Lower leg skin (tissue), 4 donors: ENCODE measurements at regions not wholly inside any gene's neighbourhood (a gene's known extent, or its start where the extent isn't known, plus 50 kb on each side); places are given as distances from the start of the nearest gene placed in this dataset.

Experiments used
- DNase-seq, 2 donors: peaks; one replicate each; pipeline ENCODE4 v3.0.0-alpha.2; 2019; ENCODE audit warnings: low spot score in 2 of 2
- H3K4me3 ChIP-seq: fragments of 200-600 bp; sonication (generic); 2 replicates; pipeline ENCODE4 v1.5.1; 2017; ENCODE audit warnings: mild to moderate bottlenecking, low read depth; ENCODE audit not compliant: poor library complexity, severe bottlenecking
- POLR2A ChIP-seq, 2 donors: fragments of 450-650 bp; IDR thresholded peaks; one replicate each; pipeline ENCODE4 v1.6.1; 2016 to 2017; ENCODE audit warnings: antibody characterized with exemption in 2 of 2, mild to moderate bottlenecking in 1 of 2, moderate library complexity in 1 of 2
- WGBS, 2 donors: methylation state at CpG; one replicate each; pipeline ENCODE4 v1.1.5; 2018; 5-methylcytosine and 5-hydroxymethylcytosine counted together
- intact Hi-C: fragments of 100-400 bp; cut with DNase I; formaldehyde crosslinking; loops from one replicate; pipeline ENCODE4 v1.15.0; 2023; ENCODE audit warnings: low total_unique reads
- TF ChIP-seq, protein P1 (sequence below), 3 donors: fragments of 450-650 bp; IDR thresholded peaks; one replicate each; pipeline ENCODE4 v1.5.1; 2016; ENCODE audit warnings: antibody characterized with exemption in 3 of 3, mild to moderate bottlenecking in 3 of 3, moderate library complexity in 2 of 3

DNA sequence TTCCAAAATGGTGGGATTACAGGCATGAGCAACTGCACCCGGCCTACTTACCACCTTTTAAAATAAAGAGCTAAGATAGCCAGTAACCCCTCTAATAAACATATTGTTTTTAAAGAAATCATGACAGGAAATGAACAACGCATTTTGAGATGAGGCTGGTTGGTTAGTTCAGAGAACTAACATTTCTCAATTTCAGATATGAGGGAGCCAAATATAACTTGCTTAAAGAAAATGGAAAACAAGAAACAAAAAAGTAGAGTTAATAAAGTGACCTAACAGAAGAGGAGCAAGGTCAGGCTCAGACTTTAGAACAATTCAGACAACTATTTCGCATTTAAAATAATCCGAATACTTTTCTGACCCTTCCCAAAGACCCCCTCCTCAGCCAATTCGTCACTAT, 254.9 kb upstream of the PHF14 start:
- no peak for DNase-seq
- intact Hi-C loops, result no loop called here
- TF ChIP-seq, protein P1, sequence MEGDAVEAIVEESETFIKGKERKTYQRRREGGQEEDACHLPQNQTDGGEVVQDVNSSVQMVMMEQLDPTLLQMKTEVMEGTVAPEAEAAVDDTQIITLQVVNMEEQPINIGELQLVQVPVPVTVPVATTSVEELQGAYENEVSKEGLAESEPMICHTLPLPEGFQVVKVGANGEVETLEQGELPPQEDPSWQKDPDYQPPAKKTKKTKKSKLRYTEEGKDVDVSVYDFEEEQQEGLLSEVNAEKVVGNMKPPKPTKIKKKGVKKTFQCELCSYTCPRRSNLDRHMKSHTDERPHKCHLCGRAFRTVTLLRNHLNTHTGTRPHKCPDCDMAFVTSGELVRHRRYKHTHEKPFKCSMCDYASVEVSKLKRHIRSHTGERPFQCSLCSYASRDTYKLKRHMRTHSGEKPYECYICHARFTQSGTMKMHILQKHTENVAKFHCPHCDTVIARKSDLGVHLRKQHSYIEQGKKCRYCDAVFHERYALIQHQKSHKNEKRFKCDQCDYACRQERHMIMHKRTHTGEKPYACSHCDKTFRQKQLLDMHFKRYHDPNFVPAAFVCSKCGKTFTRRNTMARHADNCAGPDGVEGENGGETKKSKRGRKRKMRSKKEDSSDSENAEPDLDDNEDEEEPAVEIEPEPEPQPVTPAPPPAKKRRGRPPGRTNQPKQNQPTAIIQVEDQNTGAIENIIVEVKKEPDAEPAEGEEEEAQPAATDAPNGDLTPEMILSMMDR (IDR thresholded peaks at IDR 0.05), result no peak
- TF ChIP-seq POLR2A (IDR thresholded peaks at IDR 0.05), result no peak
- 81 to 82% methylated on average over 5 of the region's 5 CpGs for WGBS, 2 donors
- H3K4me3 ChIP-seq, result no peak overlapping the region

DNA sequence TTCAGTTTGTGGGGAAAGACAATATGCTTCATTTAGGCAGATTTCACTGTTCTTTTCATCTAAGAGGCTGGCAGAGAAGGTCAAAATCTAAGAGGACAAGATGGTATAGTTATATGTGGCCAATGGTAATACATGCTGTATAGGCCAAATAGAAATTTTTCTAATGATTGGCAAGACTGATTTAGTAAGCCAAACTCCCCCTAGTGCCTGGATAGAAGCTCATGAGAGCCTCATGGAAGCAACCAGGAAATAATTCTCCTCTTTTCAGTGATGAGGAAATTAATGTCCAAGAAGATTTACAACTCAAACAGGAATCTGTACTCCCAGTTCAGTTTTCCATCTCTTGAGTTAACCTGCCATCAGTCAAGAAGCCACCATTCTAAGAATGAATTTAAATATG, 253.6 kb upstream of the PHF14 start:
- H3K4me3 ChIP-seq, result no peak overlapping the region
- no peak for TF ChIP-seq POLR2A (IDR thresholded peaks at IDR 0.05)
- TF ChIP-seq, protein P1 (IDR thresholded peaks at IDR 0.05), result no peak
- intact Hi-C loops, result no loop called here
- DNase-seq, result no peak

DNA sequence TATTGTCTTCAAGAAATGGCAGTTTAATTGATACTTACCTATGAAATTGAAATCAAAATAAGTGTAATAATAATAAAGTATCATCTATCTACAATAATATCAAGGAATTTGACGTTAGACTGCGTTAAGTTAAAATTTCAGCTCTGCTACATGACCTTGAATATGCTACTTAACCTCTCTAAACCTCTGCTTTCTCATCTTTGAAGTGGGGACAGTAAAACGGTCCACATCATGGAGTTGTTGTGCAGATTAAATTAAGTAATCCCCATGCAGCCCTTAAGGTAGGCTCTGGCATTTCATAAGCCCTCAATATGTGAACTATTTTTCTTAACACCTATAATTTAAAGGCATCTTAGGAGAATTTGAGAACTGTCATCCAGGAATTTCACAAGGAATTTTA, 252.4 kb upstream of the PHF14 start:
- intact Hi-C loops, result no loop called here
- 81 to 82% methylated on average over 3 of the region's 3 CpGs for WGBS, 2 donors
- no peak for DNase-seq
- H3K4me3 ChIP-seq, result no peak overlapping the region
- TF ChIP-seq POLR2A (IDR thresholded peaks at IDR 0.05), result no peak
- TF ChIP-seq, protein P1 (IDR thresholded peaks at IDR 0.05), result no peak

DNA sequence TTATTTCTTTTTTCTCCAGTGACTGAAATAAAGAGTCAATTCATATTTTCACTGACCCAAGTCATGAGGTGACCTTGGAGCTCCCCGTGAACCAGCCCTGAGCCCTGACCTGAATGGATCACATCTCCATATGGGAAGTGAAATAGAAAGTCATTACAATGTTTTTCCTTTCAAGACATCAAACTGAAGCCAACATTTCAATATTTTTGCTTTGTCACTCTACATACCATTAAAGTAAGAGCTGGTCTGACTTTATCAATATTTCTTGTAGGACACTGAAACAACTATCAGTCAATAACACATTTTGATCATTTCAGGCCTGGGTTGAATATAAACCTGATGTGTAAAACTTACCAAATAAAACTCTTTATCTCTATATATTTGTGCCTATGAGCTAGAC, 249.8 kb upstream of the PHF14 start:
- intact Hi-C loops, result no loop called here
- DNase-seq, result no peak
- no peak overlapping the region for H3K4me3 ChIP-seq
- no peak for TF ChIP-seq POLR2A (IDR thresholded peaks at IDR 0.05)
- TF ChIP-seq, protein P1 (IDR thresholded peaks at IDR 0.05), result no peak
- WGBS, 2 donors, result 79 to 80% methylated on average over 1 of the region's 1 CpG

GRCh38 chr7:10724449-10724848, 249.2 kb upstream of the PHF14 start:
- WGBS, 2 donors, result 39 to 48% methylated on average over 1 of the region's 1 CpG
- no peak for TF ChIP-seq POLR2A (IDR thresholded peaks at IDR 0.05)
- TF ChIP-seq, protein P1 (IDR thresholded peaks at IDR 0.05), result no peak
- no peak for DNase-seq
- intact Hi-C loops, result no loop called here
- no peak overlapping the region for H3K4me3 ChIP-seq

DNA sequence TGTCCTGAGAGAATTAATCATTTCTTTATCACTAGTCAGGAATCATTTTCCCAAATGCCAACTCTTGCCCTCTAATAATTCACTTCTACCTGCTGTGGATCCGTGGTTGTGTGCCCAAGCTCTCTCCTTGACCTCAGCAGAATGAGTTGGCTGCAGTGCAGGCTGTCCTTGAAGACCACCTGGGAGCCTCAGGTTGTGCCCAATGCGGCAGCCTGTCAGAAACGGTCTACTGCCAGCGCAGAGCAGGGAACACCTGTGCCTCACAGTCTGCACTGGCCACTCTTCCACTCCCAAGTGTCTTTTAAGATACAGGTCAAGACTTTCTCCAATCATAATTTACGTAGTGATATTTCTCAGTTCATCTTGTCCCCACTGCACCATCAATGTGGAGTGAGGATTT, 246.0 kb upstream of the PHF14 start:
- TF ChIP-seq, protein P1 (IDR thresholded peaks at IDR 0.05), result no peak
- no peak for TF ChIP-seq POLR2A (IDR thresholded peaks at IDR 0.05)
- DNase-seq, result no peak
- no peak overlapping the region for H3K4me3 ChIP-seq
- intact Hi-C loops, result no loop called here
- WGBS, 2 donors, result 79% methylated on average over 5 of the region's 5 CpGs
